Spleen (tissue), 7 donors: ENCODE measurements at regions not wholly inside any gene's neighbourhood (a gene's known extent, or its start where the extent isn't known, plus 50 kb on each side); places are given as distances from the start of the nearest gene placed in this dataset.

Source experiments
- POLR2A ChIP-seq, 3 donors: fragments of 450-650 bp; IDR thresholded peaks; one replicate each; pipeline ENCODE4 v1.5.1; 2017; ENCODE audit warnings: antibody characterized with exemption in 3 of 3, mild to moderate bottlenecking in 1 of 3
- TF ChIP-seq, protein P1 (sequence below), 11 experiments: fragments of 200-600 bp in 7 of 11; fragments of 450-650 bp in 4 of 11; sonication (generic) in 4 of 11; IDR thresholded peaks in 8 of 11; conservative IDR thresholded peaks in 3 of 11; 1 replicate in 7 of 11; 2 replicates in 4 of 11; pipeline versions ENCODE4 v1.4.0 to v1.8.0; 2016 to 2021; ENCODE audit warnings: antibody characterized with exemption in 11 of 11, inconsistent platforms in 4 of 11, mild to moderate bottlenecking in 1 of 11
- donor health status: DM: no; HTN: no; CAD: no; lungs with moderate emphysema.
- donor health status: DM: no; HTN: no; CAD: no.
- donor health status: DM: no; HTN: no; CAD: no.

DNA sequence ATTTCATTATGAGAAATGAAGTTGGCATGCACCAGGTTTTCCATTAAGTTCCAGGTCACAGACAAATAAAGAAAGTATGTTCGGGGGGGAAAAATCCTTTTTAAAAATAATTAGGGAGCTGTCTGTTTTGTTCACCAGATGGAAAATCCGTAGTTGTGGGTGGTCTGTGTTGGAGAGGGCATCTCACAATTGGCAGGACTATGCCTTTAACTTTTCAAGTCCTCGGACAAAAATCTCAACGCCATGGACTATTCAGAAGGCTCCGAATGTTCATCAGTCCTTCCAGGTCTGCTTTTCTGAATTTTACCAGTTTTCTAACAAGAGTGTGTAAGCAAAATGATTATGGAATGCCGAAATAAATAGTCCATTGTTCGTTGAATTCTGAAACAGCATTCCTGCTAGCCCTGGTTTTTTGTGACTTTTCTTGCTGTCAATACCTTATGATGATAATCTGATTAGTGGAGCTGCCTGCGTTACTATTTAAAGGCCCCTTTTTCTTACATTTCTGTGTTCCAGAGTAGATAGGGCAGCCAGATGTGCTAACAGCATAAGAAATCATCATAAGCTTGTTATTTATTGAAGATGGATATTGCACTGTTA lies 146.9 kb downstream of the TM9SF2 start:
- no peak for TF ChIP-seq POLR2A (IDR thresholded peaks at IDR 0.05)
- TF ChIP-seq, protein P1, sequence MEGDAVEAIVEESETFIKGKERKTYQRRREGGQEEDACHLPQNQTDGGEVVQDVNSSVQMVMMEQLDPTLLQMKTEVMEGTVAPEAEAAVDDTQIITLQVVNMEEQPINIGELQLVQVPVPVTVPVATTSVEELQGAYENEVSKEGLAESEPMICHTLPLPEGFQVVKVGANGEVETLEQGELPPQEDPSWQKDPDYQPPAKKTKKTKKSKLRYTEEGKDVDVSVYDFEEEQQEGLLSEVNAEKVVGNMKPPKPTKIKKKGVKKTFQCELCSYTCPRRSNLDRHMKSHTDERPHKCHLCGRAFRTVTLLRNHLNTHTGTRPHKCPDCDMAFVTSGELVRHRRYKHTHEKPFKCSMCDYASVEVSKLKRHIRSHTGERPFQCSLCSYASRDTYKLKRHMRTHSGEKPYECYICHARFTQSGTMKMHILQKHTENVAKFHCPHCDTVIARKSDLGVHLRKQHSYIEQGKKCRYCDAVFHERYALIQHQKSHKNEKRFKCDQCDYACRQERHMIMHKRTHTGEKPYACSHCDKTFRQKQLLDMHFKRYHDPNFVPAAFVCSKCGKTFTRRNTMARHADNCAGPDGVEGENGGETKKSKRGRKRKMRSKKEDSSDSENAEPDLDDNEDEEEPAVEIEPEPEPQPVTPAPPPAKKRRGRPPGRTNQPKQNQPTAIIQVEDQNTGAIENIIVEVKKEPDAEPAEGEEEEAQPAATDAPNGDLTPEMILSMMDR (IDR thresholded peaks at IDR 0.05 in 8 of 11, conservative IDR thresholded peaks at IDR 0.05 in 3 of 11) = no peak
